HEK293 (cell line): ENCODE measurements at regions not wholly inside any gene's neighbourhood (a gene's known extent, or its start where the extent isn't known, plus 50 kb on each side); places are given as distances from the start of the nearest gene placed in this dataset.

Experiments
- ZNF514 ChIP-seq: fragments of 450-650 bp; formaldehyde crosslinking; IDR thresholded peaks from 2 replicates; pipeline ENCODE4 v1.5.1; 2016; ENCODE audit warnings: missing biosample characterization, missing genetic modification characterization
- ZNF558 ChIP-seq: fragments of 450-650 bp; formaldehyde crosslinking; IDR thresholded peaks from 2 replicates; pipeline ENCODE4 v1.5.1; 2016; ENCODE audit warnings: missing biosample characterization, missing genetic modification characterization
- ZNF747 ChIP-seq: fragments of 450-650 bp; formaldehyde crosslinking; IDR thresholded peaks from 2 replicates; pipeline ENCODE4 v1.5.1; 2016; ENCODE audit warnings: missing biosample characterization, missing genetic modification characterization
- TF ChIP-seq, protein P1 (sequence below): fragments of 450-650 bp; formaldehyde crosslinking; IDR thresholded peaks from 2 replicates; pipeline ENCODE4 v1.5.1; 2016; ENCODE audit warnings: missing biosample characterization, missing genetic modification characterization

GRCh38 chrX:11059933-11060332 is 51.2 kb upstream of the HCCS start:
- TF ChIP-seq ZNF558 (tag by site-specific recombination): no peak
- TF ChIP-seq, protein P1, sequence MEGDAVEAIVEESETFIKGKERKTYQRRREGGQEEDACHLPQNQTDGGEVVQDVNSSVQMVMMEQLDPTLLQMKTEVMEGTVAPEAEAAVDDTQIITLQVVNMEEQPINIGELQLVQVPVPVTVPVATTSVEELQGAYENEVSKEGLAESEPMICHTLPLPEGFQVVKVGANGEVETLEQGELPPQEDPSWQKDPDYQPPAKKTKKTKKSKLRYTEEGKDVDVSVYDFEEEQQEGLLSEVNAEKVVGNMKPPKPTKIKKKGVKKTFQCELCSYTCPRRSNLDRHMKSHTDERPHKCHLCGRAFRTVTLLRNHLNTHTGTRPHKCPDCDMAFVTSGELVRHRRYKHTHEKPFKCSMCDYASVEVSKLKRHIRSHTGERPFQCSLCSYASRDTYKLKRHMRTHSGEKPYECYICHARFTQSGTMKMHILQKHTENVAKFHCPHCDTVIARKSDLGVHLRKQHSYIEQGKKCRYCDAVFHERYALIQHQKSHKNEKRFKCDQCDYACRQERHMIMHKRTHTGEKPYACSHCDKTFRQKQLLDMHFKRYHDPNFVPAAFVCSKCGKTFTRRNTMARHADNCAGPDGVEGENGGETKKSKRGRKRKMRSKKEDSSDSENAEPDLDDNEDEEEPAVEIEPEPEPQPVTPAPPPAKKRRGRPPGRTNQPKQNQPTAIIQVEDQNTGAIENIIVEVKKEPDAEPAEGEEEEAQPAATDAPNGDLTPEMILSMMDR: no peak
- TF ChIP-seq ZNF514: no peak
- no peak for TF ChIP-seq ZNF747
